AG04450 (cell line): ENCODE measurements at regions not wholly inside any gene's neighbourhood (a gene's known extent, or its start where the extent isn't known, plus 50 kb on each side); places are given as distances from the start of the nearest gene placed in this dataset.

ENCODE experiments used
- CTCF ChIA-PET: fragments of 300-600, 350-600 bp; formaldehyde crosslinking; extraction: SDS; loops from one replicate; lab custom pipeline; 2022; ENCODE audit warnings: antibody characterized with exemption, inconsistent platforms; lab: Charles Lee
- POLR2A ChIA-PET: fragments of 350-600 bp; formaldehyde crosslinking; extraction: SDS; loops from one replicate; lab custom pipeline; 2021; ENCODE audit warnings: antibody characterized with exemption, inconsistent platforms; lab: Yijun Ruan, JAX
- DNase-seq: peaks from one replicate; pipeline ENCODE4 v3.0.0-alpha.2; 2011; ENCODE audit warnings: low read depth, low spot score
- H3K27ac ChIP-seq: one replicate; pipeline ENCODE4 v1.5.1; 2012; ENCODE audit warnings: low read depth, low read length, control low read depth
- H3K27me3 ChIP-seq: one replicate; pipeline ENCODE4 v1.6.0; 2012; ENCODE audit warnings: low read length; ENCODE audit not compliant: control insufficient read depth, insufficient read depth
- H3K4me3 ChIP-seq: 2 replicates; pipeline ENCODE4 v1.5.1; 2011; ENCODE audit warnings: mild to moderate bottlenecking, low read depth, low read length, control low read depth
- H3K9me3 ChIP-seq: 2 replicates; pipeline ENCODE4 v1.5.1; 2012; ENCODE audit warnings: low read length; ENCODE audit not compliant: control insufficient read depth, insufficient read depth
- CTCF ChIP-seq: IDR thresholded peaks from 2 replicates; pipeline ENCODE4 v1.5.1; 2011; ENCODE audit warnings: low read depth, low read length, control low read depth, inconsistent platforms

GRCh38 chr6:125547381-125547780 is 202.1 kb upstream of the HEY2 start:
- ChIA-PET POLR2A (no interaction called here), CTCF (interaction anchor here (1.3 kb wide), 1 partner anchor 24 kb away, joined by 3 read pairs; no protein-coding TSS in a partner anchor)
- no peaks in the 10 kb centered on the region for H3K27me3 ChIP-seq
- H3K4me3 ChIP-seq: no peak overlapping the region
- TF ChIP-seq CTCF: no peak
- no peak for DNase-seq
- no peaks in the 10 kb centered on the region for H3K9me3 ChIP-seq
- H3K27ac ChIP-seq: no peak overlapping the region

GRCh38 chr6:125549202-125549884 is 200.1 kb upstream of the HEY2 start:
- no peak for TF ChIP-seq CTCF
- no peak for DNase-seq
- Histone ChIP-seq H3K4me3 (no peak overlapping the region), H3K27me3 (no peaks in the 10 kb centered on the region), H3K9me3 (no peaks in the 10 kb centered on the region), H3K27ac (no peak overlapping the region)
- ChIA-PET CTCF (no interaction called here), POLR2A (no interaction called here)

- Histone ChIP-seq H3K9me3 (no peaks in the 10 kb centered on the region), H3K27ac (no peak overlapping the region), H3K27me3 (no peaks in the 10 kb centered on the region), H3K4me3 (no peak overlapping the region)
- DNase-seq: no peak
- no peak for TF ChIP-seq CTCF
- CTCF ChIA-PET: no interaction called here
- POLR2A ChIA-PET: no interaction called here
Measured at GRCh38 chr6:125550892-125551291, 198.5 kb upstream of the HEY2 start.

- Histone ChIP-seq H3K27me3 (no peaks in the 10 kb centered on the region), H3K27ac (no peak overlapping the region), H3K4me3 (no peak overlapping the region), H3K9me3 (no peaks in the 10 kb centered on the region)
- DNase-seq: no peak
- no peak for TF ChIP-seq CTCF
- ChIA-PET POLR2A (no interaction called here), CTCF (no interaction called here)
Measured at GRCh38 chr6:125552819-125553218, 196.6 kb upstream of the HEY2 start.

GRCh38 chr6:125554456-125554855 is 195.0 kb upstream of the HEY2 start:
- DNase-seq: no peak
- ChIA-PET POLR2A (no interaction called here), CTCF (no interaction called here)
- TF ChIP-seq CTCF: no peak
- no peak overlapping the region for H3K4me3 ChIP-seq
- no peaks in the 10 kb centered on the region for H3K27me3 ChIP-seq
- H3K9me3 ChIP-seq: no peaks in the 10 kb centered on the region
- H3K27ac ChIP-seq: no peak overlapping the region
